ENCODE measurements at regions not wholly inside any gene's neighbourhood (a gene's known extent, or its start where the extent isn't known, plus 50 kb on each side); places are given as distances from the start of the nearest gene placed in this dataset.
A peak's percentile ranks its signal among the peaks of the same experiment; 100 is the strongest.

- no peak for DNase-seq
- H2AFZ ChIP-seq (ENCODE audit: low read length) = no peak overlapping the region
- H3K9me3 ChIP-seq (ENCODE audit: low read length) = no peaks in the 10 kb centered on the region
- H3K9me2 ChIP-seq (replicated peaks; ENCODE audit: insufficient read depth, low read length) = no peaks in the 10 kb centered on the region
- H3K4me1 ChIP-seq (ENCODE audit: low read length) = no peaks in the 10 kb centered on the region
- no peak overlapping the region for H3K4me3 ChIP-seq (ENCODE audit: low read length)
- no peaks in the 10 kb centered on the region for H3K79me2 ChIP-seq (ENCODE audit: low read length)
- H3K9ac ChIP-seq (ENCODE audit: low read length) = no peak overlapping the region
- no peak overlapping the region for H3K27ac ChIP-seq (ENCODE audit: low read length)
- no peaks in the 10 kb centered on the region for H3K36me3 ChIP-seq (ENCODE audit: insufficient read depth, low read length)
- no peak overlapping the region for H3K4me2 ChIP-seq (ENCODE audit: low read depth, low read length, poor library complexity, severe bottlenecking)
- no peaks in the 10 kb centered on the region for H3K27me3 ChIP-seq (ENCODE audit: low read length)
- no peaks in the 10 kb centered on the region for H4K20me1 ChIP-seq (ENCODE audit: insufficient read depth, low read depth, low read length)
These were observed 90.0 kb upstream of the NYAP2 start for GRCh38 chr2:225309516-225309915.

DNA sequence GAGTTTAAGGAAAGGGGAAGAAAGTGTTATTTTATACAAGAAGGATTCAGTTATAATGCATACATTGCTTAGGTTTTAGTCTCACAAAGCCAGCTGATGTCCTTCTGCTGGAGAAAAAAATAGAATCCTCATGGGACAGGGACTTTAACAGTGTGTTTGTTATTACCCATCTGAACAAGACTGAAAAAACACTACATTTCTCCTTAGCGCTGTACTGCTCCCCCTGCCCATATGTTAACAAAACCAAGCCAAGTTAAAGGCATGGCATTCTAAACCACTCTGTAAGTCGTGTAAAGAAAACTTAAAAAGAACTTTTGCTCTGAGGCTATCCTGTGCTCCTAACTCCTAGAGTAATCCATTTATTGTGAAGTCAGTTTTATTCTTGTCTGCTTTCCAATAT lies 102.6 kb upstream of the NYAP2 start:
- no peak overlapping the region for H2AFZ ChIP-seq (ENCODE audit: low read length)
- H3K27ac ChIP-seq (ENCODE audit: low read length) = no peak overlapping the region

DNA sequence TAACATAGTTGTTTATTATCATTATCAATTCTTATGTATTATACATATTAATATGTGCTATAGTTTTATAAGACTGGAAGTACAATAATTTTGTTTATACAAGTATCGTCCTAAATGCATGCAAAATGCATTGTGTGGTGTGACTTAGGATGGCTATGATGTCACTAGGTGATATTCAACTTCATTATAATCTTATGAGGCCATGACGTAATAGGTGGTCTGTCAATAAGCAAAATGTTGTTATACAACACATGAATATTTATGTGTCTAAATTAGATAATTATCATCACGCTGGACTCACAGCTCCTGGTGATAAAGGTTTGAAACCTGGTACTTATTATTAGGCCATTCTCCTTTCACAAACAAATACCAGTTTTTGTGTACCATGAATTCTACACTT lies 104.4 kb upstream of the NYAP2 start:
- H3K4me3 ChIP-seq (ENCODE audit: low read length) = no peak overlapping the region
- H3K4me2 ChIP-seq (ENCODE audit: low read depth, low read length, poor library complexity, severe bottlenecking) = no peak overlapping the region
- no peaks in the 10 kb centered on the region for H4K20me1 ChIP-seq (ENCODE audit: insufficient read depth, low read depth, low read length)
- H3K27me3 ChIP-seq (ENCODE audit: low read length) = no peaks in the 10 kb centered on the region
- no peaks in the 10 kb centered on the region for H3K9me3 ChIP-seq (ENCODE audit: low read length)
- no peaks in the 10 kb centered on the region for H3K79me2 ChIP-seq (ENCODE audit: low read length)
- peaks cover 17% of the 10 kb centered on the region for H3K4me1 ChIP-seq (ENCODE audit: low read length)
- no peak overlapping the region for H2AFZ ChIP-seq (ENCODE audit: low read length)
- no peaks in the 10 kb centered on the region for H3K36me3 ChIP-seq (ENCODE audit: insufficient read depth, low read length)
- H3K9ac ChIP-seq (ENCODE audit: low read length) = no peak overlapping the region
- H3K9me2 ChIP-seq (replicated peaks; ENCODE audit: insufficient read depth, low read length) = no peaks in the 10 kb centered on the region
- H3K27ac ChIP-seq (ENCODE audit: low read length) = no peak overlapping the region
- no peak for DNase-seq

More for the DNA sequence above, 102.6 kb upstream of the NYAP2 start:
- Histone ChIP-seq H3K9me3 (ENCODE audit: low read length) (no peaks in the 10 kb centered on the region), H3K9ac (ENCODE audit: low read length) (no peak overlapping the region), H3K27me3 (ENCODE audit: low read length) (no peaks in the 10 kb centered on the region), H3K79me2 (ENCODE audit: low read length) (no peaks in the 10 kb centered on the region), H4K20me1 (ENCODE audit: insufficient read depth, low read depth, low read length) (no peaks in the 10 kb centered on the region), H3K4me3 (ENCODE audit: low read length) (no peak overlapping the region), H3K4me1 (ENCODE audit: low read length) (peaks cover 7% of the 10 kb centered on the region; the same call in 1 of the 2 replicates), H3K4me2 (ENCODE audit: low read depth, low read length, poor library complexity, severe bottlenecking) (no peak overlapping the region), H3K9me2 (replicated peaks; ENCODE audit: insufficient read depth, low read length) (no peaks in the 10 kb centered on the region), H3K36me3 (ENCODE audit: insufficient read depth, low read length) (no peaks in the 10 kb centered on the region)
- DNase-seq = no peak

DNA sequence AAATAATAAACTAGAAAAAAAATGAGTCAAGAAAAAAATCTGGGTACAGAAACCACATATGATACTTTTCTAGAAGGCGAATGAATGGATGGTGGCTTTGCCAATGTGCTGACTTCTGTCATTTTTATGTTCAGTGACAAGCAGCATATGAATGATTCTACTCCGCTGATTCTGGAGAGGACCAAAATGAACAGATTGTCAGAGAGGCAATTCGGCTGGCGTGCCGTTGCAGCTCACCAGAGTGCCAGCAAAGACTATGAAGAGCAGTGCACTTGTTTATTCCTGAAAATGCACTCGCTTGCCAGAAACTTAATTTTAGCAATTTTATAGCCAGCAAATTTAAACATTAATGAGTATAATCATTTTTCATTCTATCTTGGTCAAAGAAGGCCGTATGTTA lies 105.9 kb upstream of the NYAP2 start:
- Histone ChIP-seq H3K79me2 (ENCODE audit: low read length) (no peaks in the 10 kb centered on the region), H3K9me3 (ENCODE audit: low read length) (no peaks in the 10 kb centered on the region), H2AFZ (ENCODE audit: low read length) (no peak overlapping the region), H3K4me1 (ENCODE audit: low read length) (peaks cover 18% of the 10 kb centered on the region), H3K27me3 (ENCODE audit: low read length) (no peaks in the 10 kb centered on the region), H3K9ac (ENCODE audit: low read length) (no peak overlapping the region), H3K36me3 (ENCODE audit: insufficient read depth, low read length) (no peaks in the 10 kb centered on the region), H3K4me3 (ENCODE audit: low read length) (no peak overlapping the region), H3K27ac (ENCODE audit: low read length) (no peak overlapping the region), H4K20me1 (ENCODE audit: insufficient read depth, low read depth, low read length) (no peaks in the 10 kb centered on the region), H3K4me2 (ENCODE audit: low read depth, low read length, poor library complexity, severe bottlenecking) (no peak overlapping the region), H3K9me2 (replicated peaks; ENCODE audit: insufficient read depth, low read length) (no peaks in the 10 kb centered on the region)
- no peak for DNase-seq

GRCh38 chr2:225290757-225291400 lies 108.6 kb upstream of the NYAP2 start:
- H3K79me2 ChIP-seq (ENCODE audit: low read length) = no peaks in the 10 kb centered on the region
- no peaks in the 10 kb centered on the region for H3K9me3 ChIP-seq (ENCODE audit: low read length)
- H3K27ac ChIP-seq (ENCODE audit: low read length) = no peak overlapping the region
- H3K36me3 ChIP-seq (ENCODE audit: insufficient read depth, low read length) = no peaks in the 10 kb centered on the region
- no peaks in the 10 kb centered on the region for H3K9me2 ChIP-seq (replicated peaks; ENCODE audit: insufficient read depth, low read length)
- H2AFZ ChIP-seq (ENCODE audit: low read length) = no peak overlapping the region
- H3K4me3 ChIP-seq (ENCODE audit: low read length) = no peak overlapping the region
- H3K4me2 ChIP-seq (ENCODE audit: low read depth, low read length, poor library complexity, severe bottlenecking) = no peak overlapping the region
- H4K20me1 ChIP-seq (ENCODE audit: insufficient read depth, low read depth, low read length) = no peaks in the 10 kb centered on the region
- DNase-seq = peak; percentile 54
- H3K27me3 ChIP-seq (ENCODE audit: low read length) = no peaks in the 10 kb centered on the region
- peaks cover 21% of the 10 kb centered on the region for H3K4me1 ChIP-seq (ENCODE audit: low read length)
- no peak overlapping the region for H3K9ac ChIP-seq (ENCODE audit: low read length)

DNA sequence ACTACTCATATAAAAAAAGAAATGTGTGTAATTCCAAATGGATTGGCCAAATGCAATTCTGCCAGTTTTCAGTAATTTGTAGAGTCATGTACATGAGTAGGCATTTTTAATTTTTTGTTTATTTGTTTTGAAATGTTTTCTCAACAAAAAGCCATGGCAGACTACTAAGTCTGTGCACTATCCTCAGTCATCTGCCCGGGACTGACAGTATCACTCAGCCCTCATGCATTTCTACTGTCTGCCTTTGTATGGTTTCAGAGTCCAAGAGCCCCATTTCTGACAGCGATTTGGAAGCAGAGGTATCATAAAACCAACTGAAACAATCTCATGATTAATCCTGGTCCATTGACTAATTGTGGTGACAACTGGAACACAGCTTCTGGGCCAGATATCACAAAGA lies 109.9 kb upstream of the NYAP2 start:
- Histone ChIP-seq H3K9me3 (ENCODE audit: low read length) (no peaks in the 10 kb centered on the region), H3K27ac (ENCODE audit: low read length) (no peak overlapping the region), H3K4me3 (ENCODE audit: low read length) (no peak overlapping the region), H3K9ac (ENCODE audit: low read length) (no peak overlapping the region), H4K20me1 (ENCODE audit: insufficient read depth, low read depth, low read length) (no peaks in the 10 kb centered on the region), H3K4me1 (ENCODE audit: low read length) (peaks cover 34% of the 10 kb centered on the region), H3K79me2 (ENCODE audit: low read length) (no peaks in the 10 kb centered on the region), H2AFZ (ENCODE audit: low read length) (no peak overlapping the region), H3K27me3 (ENCODE audit: low read length) (no peaks in the 10 kb centered on the region), H3K9me2 (replicated peaks; ENCODE audit: insufficient read depth, low read length) (no peaks in the 10 kb centered on the region), H3K4me2 (ENCODE audit: low read depth, low read length, poor library complexity, severe bottlenecking) (no peak overlapping the region), H3K36me3 (ENCODE audit: insufficient read depth, low read length) (no peaks in the 10 kb centered on the region)
- no peak for DNase-seq

- no peak overlapping the region for H3K4me2 ChIP-seq (ENCODE audit: low read depth, low read length, poor library complexity, severe bottlenecking)
- no peak overlapping the region for H2AFZ ChIP-seq (ENCODE audit: low read length)
These were observed 110.5 kb upstream of the NYAP2 start for GRCh38 chr2:225288986-225289385.

GRCh38 chr2:225282858-225283710 lies 116.4 kb upstream of the NYAP2 start:
- Histone ChIP-seq H3K79me2 (ENCODE audit: low read length) (no peaks in the 10 kb centered on the region), H2AFZ (ENCODE audit: low read length) (no peak overlapping the region), H3K4me2 (ENCODE audit: low read depth, low read length, poor library complexity, severe bottlenecking) (no peak overlapping the region), H3K27me3 (ENCODE audit: low read length) (no peaks in the 10 kb centered on the region), H3K4me1 (ENCODE audit: low read length) (peaks cover 49% of the 10 kb centered on the region), H3K4me3 (ENCODE audit: low read length) (no peak overlapping the region), H3K27ac (ENCODE audit: low read length) (no peak overlapping the region), H3K9me3 (ENCODE audit: low read length) (no peaks in the 10 kb centered on the region), H3K36me3 (ENCODE audit: insufficient read depth, low read length) (no peaks in the 10 kb centered on the region), H4K20me1 (ENCODE audit: insufficient read depth, low read depth, low read length) (no peaks in the 10 kb centered on the region), H3K9ac (ENCODE audit: low read length) (no peak overlapping the region), H3K9me2 (replicated peaks; ENCODE audit: insufficient read depth, low read length) (no peaks in the 10 kb centered on the region)
- DNase-seq = peak; percentile 65

More at GRCh38 chr2:225288986-225289385, 110.5 kb upstream of the NYAP2 start:
- no peaks in the 10 kb centered on the region for H3K36me3 ChIP-seq (ENCODE audit: insufficient read depth, low read length)
- no peaks in the 10 kb centered on the region for H3K27me3 ChIP-seq (ENCODE audit: low read length)
- H4K20me1 ChIP-seq (ENCODE audit: insufficient read depth, low read depth, low read length) = no peaks in the 10 kb centered on the region
- H3K79me2 ChIP-seq (ENCODE audit: low read length) = no peaks in the 10 kb centered on the region
- H3K9me3 ChIP-seq (ENCODE audit: low read length) = no peaks in the 10 kb centered on the region
- no peaks in the 10 kb centered on the region for H3K9me2 ChIP-seq (replicated peaks; ENCODE audit: insufficient read depth, low read length)
- peaks cover 40% of the 10 kb centered on the region for H3K4me1 ChIP-seq (ENCODE audit: low read length)
- no peak for DNase-seq
- no peak overlapping the region for H3K9ac ChIP-seq (ENCODE audit: low read length)
- no peak overlapping the region for H3K27ac ChIP-seq (ENCODE audit: low read length)
- H3K4me3 ChIP-seq (ENCODE audit: low read length) = no peak overlapping the region
